Trophoblast cell (in vitro differentiated cells and primary cell): ENCODE measurements at regions not wholly inside any gene's neighbourhood (a gene's known extent, or its start where the extent isn't known, plus 50 kb on each side); places are given as distances from the start of the nearest gene placed in this dataset.
"Not testable (repeated sequence)": the region's sequence is repeated elsewhere in the genome, so short reads cannot be mapped to it uniquely, and the experiment has no call there.

ENCODE experiments used
- DNase-seq, 2 donors: peaks; one replicate each; pipeline ENCODE4 v3.0.0-alpha.2; 2016
- H2AFZ ChIP-seq: 2 replicates; pipeline ENCODE4 v1.6.1; 2013; ENCODE audit warnings: low read length, moderate library complexity, mild to moderate bottlenecking; ENCODE audit not compliant: insufficient read depth, poor library complexity
- H2AK5ac ChIP-seq: 2 replicates; pipeline ENCODE4 v1.6.1; 2013; ENCODE audit warnings: mild to moderate bottlenecking, low read length
- H2BK120ac ChIP-seq: 2 replicates; pipeline ENCODE4 v1.6.1; 2013; ENCODE audit warnings: low read length, mild to moderate bottlenecking, moderate library complexity; ENCODE audit not compliant: insufficient read depth, poor library complexity
- H2BK12ac ChIP-seq: 2 replicates; pipeline ENCODE4 v1.6.1; 2013; ENCODE audit warnings: mild to moderate bottlenecking, low read length, moderate library complexity
- H2BK5ac ChIP-seq: 2 replicates; pipeline ENCODE4 v1.6.1; 2013; ENCODE audit warnings: low read length, low read depth, moderate library complexity, mild to moderate bottlenecking; ENCODE audit not compliant: poor library complexity
- H3K14ac ChIP-seq: 2 replicates; pipeline ENCODE4 v1.6.1; 2013; ENCODE audit warnings: mild to moderate bottlenecking, low read length
- H3K18ac ChIP-seq: 2 replicates; pipeline ENCODE4 v1.6.1; 2013; ENCODE audit warnings: mild to moderate bottlenecking, low read length
- H3K23ac ChIP-seq: 2 replicates; pipeline ENCODE4 v1.6.1; 2013; ENCODE audit warnings: low read length
- H3K27ac ChIP-seq: 2 replicates; pipeline ENCODE4 v1.5.1; 2013; ENCODE audit warnings: low read depth, mild to moderate bottlenecking, inconsistent platforms, low read length, moderate library complexity
- H3K27me3 ChIP-seq: 2 replicates; pipeline ENCODE4 v1.6.1; 2013; ENCODE audit warnings: inconsistent platforms, mild to moderate bottlenecking, low read length, moderate library complexity; ENCODE audit not compliant: insufficient read depth
- H3K36me3 ChIP-seq, 2 experiments: 1 replicate in 1 of 2; 2 replicates in 1 of 2; pipeline ENCODE4 v1.6.1; 2013; ENCODE audit warnings: low read length in 2 of 2, mild to moderate bottlenecking in 2 of 2, moderate library complexity in 1 of 2; ENCODE audit not compliant: insufficient read depth in 2 of 2, control insufficient read depth in 1 of 2
- H3K4ac ChIP-seq: 2 replicates; pipeline ENCODE4 v1.6.1; 2013; ENCODE audit warnings: low read depth, mild to moderate bottlenecking, low read length, moderate library complexity
- H3K4me1 ChIP-seq, 2 experiments: 1 replicate in 1 of 2; 2 replicates in 1 of 2; pipeline ENCODE4 v1.6.1; 2013; ENCODE audit warnings: low read length in 2 of 2, mild to moderate bottlenecking in 2 of 2, moderate library complexity in 1 of 2; ENCODE audit not compliant: insufficient read depth in 2 of 2, control insufficient read depth in 1 of 2
- H3K4me2 ChIP-seq: 2 replicates; pipeline ENCODE4 v1.6.1; 2013; ENCODE audit warnings: inconsistent platforms, mild to moderate bottlenecking, low read length, moderate library complexity
- H3K4me3 ChIP-seq: 2 replicates; pipeline ENCODE4 v1.5.1; 2013; ENCODE audit warnings: mild to moderate bottlenecking, low read depth, low read length, inconsistent platforms
- H3K79me1 ChIP-seq: one replicate; pipeline ENCODE4 v1.6.1; 2013; ENCODE audit warnings: low read length
- H3K79me2 ChIP-seq: 2 replicates; pipeline ENCODE4 v1.6.1; 2013; ENCODE audit warnings: low read length, mild to moderate bottlenecking; ENCODE audit not compliant: control insufficient read depth, insufficient read depth, poor library complexity
- H3K9ac ChIP-seq: 2 replicates; pipeline ENCODE4 v1.6.1; 2013; ENCODE audit warnings: mild to moderate bottlenecking, low read length
- H3K9me3 ChIP-seq: 2 replicates; pipeline ENCODE4 v1.6.1; 2013; ENCODE audit warnings: low read depth, mild to moderate bottlenecking, control low read depth, inconsistent platforms, low read length; ENCODE audit not compliant: insufficient read depth
- H4K12ac ChIP-seq: 2 replicates; pipeline ENCODE4 v1.6.1; 2013; ENCODE audit warnings: low read depth, mild to moderate bottlenecking, low read length, moderate library complexity
- H4K8ac ChIP-seq: 2 replicates; pipeline ENCODE4 v1.6.1; 2013; ENCODE audit warnings: low read depth, mild to moderate bottlenecking, low read length, moderate library complexity
- H4K91ac ChIP-seq: one replicate; pipeline ENCODE4 v1.6.1; 2013; ENCODE audit warnings: low read depth, mild to moderate bottlenecking, low read length, moderate library complexity
- WGBS: extraction: QIAGEN DNeasy Blood & Tissue Kit; methylation state at CpG from one replicate; pipeline ENCODE4 v1.1.7; 2013; ENCODE audit warnings: missing lambda C conversion rate; ENCODE audit not compliant: insufficient read length, insufficient coverage; ENCODE audit errors: extremely low coverage; 5-methylcytosine and 5-hydroxymethylcytosine counted together

DNA sequence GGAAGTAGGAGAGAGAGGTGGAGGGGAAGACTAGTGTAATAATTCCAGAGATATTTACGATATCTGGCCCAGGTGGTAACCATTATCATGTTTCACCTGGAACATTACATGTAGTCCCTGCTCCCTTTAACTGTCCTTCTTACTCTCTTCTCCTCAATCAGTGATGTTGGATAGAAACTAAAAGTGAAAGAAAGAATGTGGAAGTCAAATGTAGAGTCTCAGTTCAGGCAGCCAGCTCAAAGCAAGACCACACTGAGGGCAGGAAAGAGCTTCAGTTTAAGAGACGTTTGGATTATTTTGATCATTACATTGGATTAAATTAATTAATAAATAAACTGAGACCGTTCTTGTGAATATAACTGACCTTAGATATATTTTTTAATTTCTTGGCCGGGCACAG is 594.4 kb downstream of the FLRT2 start:
- Histone ChIP-seq H2AK5ac (no peak overlapping the region), H4K91ac (no peak overlapping the region), H3K9ac (no peak overlapping the region), H3K4me1 (no peaks in the 10 kb centered on the region), H2AFZ (no peak overlapping the region), H3K79me1 (no peaks in the 10 kb centered on the region), H3K14ac (no peak overlapping the region), H4K8ac (no peak overlapping the region), H3K4ac (no peak overlapping the region), H3K9me3 (no peaks in the 10 kb centered on the region), H3K4me3 (no peak overlapping the region), H3K23ac (no peak overlapping the region), H3K27me3 (no peaks in the 10 kb centered on the region), H3K18ac (no peak overlapping the region), H3K36me3 (no peaks in the 10 kb centered on the region), H3K79me2 (no peaks in the 10 kb centered on the region), H2BK120ac (no peak overlapping the region), H2BK5ac (no peak overlapping the region), H3K4me2 (no peak overlapping the region), H3K27ac (no peak overlapping the region), H2BK12ac (no peak overlapping the region), H4K12ac (no peak overlapping the region)
- no peak for DNase-seq
- WGBS: no CpG with 5 or more reads among the region's 4 CpGs

DNA sequence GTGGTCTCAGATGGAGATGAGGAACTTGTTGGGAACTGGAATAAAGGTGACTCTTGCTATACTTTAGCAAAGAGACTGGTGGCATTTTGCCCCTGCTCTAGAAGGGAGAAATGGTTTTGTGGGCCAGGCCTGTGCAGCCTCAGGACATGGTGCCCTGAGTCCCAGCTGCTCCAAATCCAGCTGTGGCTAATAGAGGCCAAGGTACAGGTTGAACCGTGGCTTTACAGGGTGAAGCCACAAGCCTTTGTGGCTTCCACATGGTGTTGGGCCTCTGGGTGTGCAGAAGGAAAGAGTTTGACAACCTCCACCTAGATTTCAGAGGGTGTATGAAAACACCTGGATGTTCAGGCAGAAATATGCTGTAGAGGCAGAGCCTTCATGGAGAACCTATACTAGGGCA is 586.0 kb downstream of the FLRT2 start:
- H2AFZ ChIP-seq: no peak overlapping the region
- H2BK5ac ChIP-seq: no peak overlapping the region
- H2BK12ac ChIP-seq: no peak overlapping the region
- H3K4me3 ChIP-seq: no peak overlapping the region
- no peak overlapping the region for H3K4ac ChIP-seq
- H4K91ac ChIP-seq: no peak overlapping the region
- H3K18ac ChIP-seq: no peak overlapping the region
- H3K79me2 ChIP-seq: no peaks in the 10 kb centered on the region
- H3K79me1 ChIP-seq: no peaks in the 10 kb centered on the region
- no peak overlapping the region for H4K8ac ChIP-seq
- H3K14ac ChIP-seq: no peak overlapping the region
- no CpG with 5 or more reads among the region's 1 CpG for WGBS
- H3K23ac ChIP-seq: no peak overlapping the region
- no peak overlapping the region for H2AK5ac ChIP-seq
- no peaks in the 10 kb centered on the region for H3K9me3 ChIP-seq
- H4K12ac ChIP-seq: no peak overlapping the region
- no peak overlapping the region for H3K4me2 ChIP-seq
- H2BK120ac ChIP-seq: no peak overlapping the region
- no peaks in the 10 kb centered on the region for H3K36me3 ChIP-seq
- H3K9ac ChIP-seq: no peak overlapping the region
- no peak for DNase-seq
- no peaks in the 10 kb centered on the region for H3K27me3 ChIP-seq
- H3K4me1 ChIP-seq: no peaks in the 10 kb centered on the region
- no peak overlapping the region for H3K27ac ChIP-seq

DNA sequence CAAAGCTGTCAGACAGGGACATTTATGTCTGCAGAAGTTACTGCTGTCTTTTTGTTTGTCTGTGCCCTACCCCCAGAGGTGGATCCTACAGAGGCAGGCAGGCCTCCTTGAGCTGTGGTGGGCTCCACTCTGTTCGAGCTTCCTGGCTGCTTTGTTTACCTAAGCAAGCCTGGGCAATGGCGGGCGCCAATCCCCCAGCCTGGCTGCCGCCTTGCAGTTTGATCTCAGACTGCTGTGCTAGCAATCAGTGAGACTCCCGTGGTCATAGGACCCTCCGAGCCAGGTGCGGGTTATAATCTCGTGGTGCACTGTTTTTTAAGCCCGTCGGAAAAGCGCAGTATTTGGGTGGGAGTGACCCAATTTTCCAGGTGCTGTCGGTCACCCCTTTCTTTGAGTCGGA is 580.9 kb downstream of the FLRT2 start:
- H3K23ac ChIP-seq, H4K12ac ChIP-seq, H3K14ac ChIP-seq, H3K18ac ChIP-seq, H3K9me3 ChIP-seq, H3K4me1 ChIP-seq, H3K79me1 ChIP-seq, H2BK5ac ChIP-seq, H2AK5ac ChIP-seq, H3K4ac ChIP-seq, H2BK12ac ChIP-seq, H3K4me2 ChIP-seq, H3K4me3 ChIP-seq, H3K27ac ChIP-seq, H3K27me3 ChIP-seq, DNase-seq, H3K9ac ChIP-seq, H4K8ac ChIP-seq, H2AFZ ChIP-seq, H4K91ac ChIP-seq, H2BK120ac ChIP-seq, H3K36me3 ChIP-seq, H3K79me2 ChIP-seq: not testable (repeated sequence)
- WGBS: no CpG with 5 or more reads among the region's 13 CpGs

DNA sequence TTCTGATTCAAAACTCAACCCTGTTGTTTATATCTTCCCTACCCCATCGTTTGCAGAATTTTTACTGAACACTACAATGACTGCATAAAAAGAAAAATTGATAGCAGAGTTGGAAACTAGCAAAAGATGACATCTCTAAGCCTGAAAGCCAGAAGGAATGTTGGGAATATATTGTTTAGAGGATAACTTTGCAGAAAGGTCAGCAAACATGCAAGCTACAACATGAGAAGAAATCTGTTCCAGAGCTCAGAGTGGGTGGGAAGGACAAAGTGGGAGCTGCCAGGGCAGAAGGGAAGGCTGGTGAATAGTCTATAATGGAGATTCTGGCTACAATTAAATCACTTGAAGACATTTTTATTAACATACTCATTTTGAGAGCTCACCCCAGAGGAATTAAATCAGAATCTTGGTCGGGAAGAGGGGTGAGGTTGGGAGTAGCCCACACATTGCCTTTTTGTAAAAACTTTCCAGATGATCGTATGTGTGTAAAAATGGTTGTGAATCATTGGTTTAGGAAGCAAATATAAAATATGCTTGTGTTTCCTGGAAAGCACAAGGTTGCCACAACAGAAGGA is 574.8 kb downstream of the FLRT2 start:
- Histone ChIP-seq H3K4me2 (no peak overlapping the region), H3K79me1 (no peaks in the 10 kb centered on the region), H2BK12ac (no peak overlapping the region), H2AFZ (no peak overlapping the region), H3K9ac (no peak overlapping the region), H4K12ac (no peak overlapping the region), H2AK5ac (no peak overlapping the region), H3K9me3 (no peaks in the 10 kb centered on the region), H3K27me3 (no peaks in the 10 kb centered on the region), H2BK120ac (no peak overlapping the region), H3K23ac (no peak overlapping the region), H3K36me3 (no peaks in the 10 kb centered on the region), H3K18ac (no peak overlapping the region), H4K91ac (no peak overlapping the region), H3K79me2 (no peaks in the 10 kb centered on the region), H3K4ac (no peak overlapping the region), H4K8ac (no peak overlapping the region), H2BK5ac (no peak overlapping the region), H3K4me3 (no peak overlapping the region), H3K14ac (no peak overlapping the region), H3K4me1 (no peaks in the 10 kb centered on the region), H3K27ac (no peak overlapping the region)
- DNase-seq: no peak
- WGBS: no CpG with 5 or more reads among the region's 3 CpGs
